ENCODE measurements at regions not wholly inside any gene's neighbourhood (a gene's known extent, or its start where the extent isn't known, plus 50 kb on each side); places are given as distances from the start of the nearest gene placed in this dataset.

GRCh38 chr1:244974106-244974505, 109.8 kb upstream of the HNRNPU start:
- no peak for DNase-seq (ENCODE audit: low read depth in 2 of 2)

- peak in 1 of 2 donors; percentile 46 for DNase-seq (ENCODE audit: low read depth in 2 of 2)
Observed at GRCh38 chr1:244971552-244972216, 107.3 kb upstream of the HNRNPU start.

GRCh38 chr1:244970744-244971551, 106.6 kb upstream of the HNRNPU start:
- DNase-seq (ENCODE audit: low read depth in 2 of 2) = peak; percentile 87 to 96

GRCh38 chr1:244970236-244970743, 105.9 kb upstream of the HNRNPU start:
- peak in 1 of 2 donors; percentile 49 for DNase-seq (ENCODE audit: low read depth in 2 of 2)

GRCh38 chr1:244969355-244970235, 105.3 kb upstream of the HNRNPU start:
- DNase-seq (ENCODE audit: low read depth in 2 of 2) = peak; percentile 98 to 99

GRCh38 chr1:244968881-244969280, 104.5 kb upstream of the HNRNPU start:
- no peak for DNase-seq (ENCODE audit: low read depth in 2 of 2)

- peak; percentile 46 to 70 for DNase-seq (ENCODE audit: low read depth in 2 of 2)
Observed at GRCh38 chr1:244968471-244968871, 104.1 kb upstream of the HNRNPU start.

GRCh38 chr1:244967159-244967558, 102.8 kb upstream of the HNRNPU start:
- DNase-seq (ENCODE audit: low read depth in 2 of 2) = no peak

- DNase-seq (ENCODE audit: low read depth in 2 of 2) = no peak
Observed at GRCh38 chr1:244965185-244966030, 101.1 kb upstream of the HNRNPU start.

- DNase-seq (ENCODE audit: low read depth in 2 of 2) = peak in 1 of 2 donors; percentile 63
Observed at GRCh38 chr1:244964112-244964971, 100.0 kb upstream of the HNRNPU start.

GRCh38 chr1:244963231-244963826, 99.0 kb upstream of the HNRNPU start:
- peak in 1 of 2 donors; percentile 57 for DNase-seq (ENCODE audit: low read depth in 2 of 2)

GRCh38 chr1:244962130-244962529, 97.8 kb upstream of the HNRNPU start:
- DNase-seq (ENCODE audit: low read depth in 2 of 2) = peak in 1 of 2 donors; percentile 11

GRCh38 chr1:244960904-244961303, 96.6 kb upstream of the HNRNPU start:
- no peak for DNase-seq (ENCODE audit: low read depth in 2 of 2)

- no peak for DNase-seq (ENCODE audit: low read depth in 2 of 2)
Observed at GRCh38 chr1:244958593-244958992, 94.2 kb upstream of the HNRNPU start.

- DNase-seq (ENCODE audit: low read depth in 2 of 2) = peak in 1 of 2 donors; percentile 65
Observed at GRCh38 chr1:244957525-244957924, 93.2 kb upstream of the HNRNPU start.

GRCh38 chr1:244957122-244957521, 92.8 kb upstream of the HNRNPU start:
- no peak for DNase-seq (ENCODE audit: low read depth in 2 of 2)

- no peak for DNase-seq (ENCODE audit: low read depth in 2 of 2)
Observed at GRCh38 chr1:244955661-244956060, 91.3 kb upstream of the HNRNPU start.

- DNase-seq (ENCODE audit: low read depth in 2 of 2) = no peak
Observed at GRCh38 chr1:244954359-244954758, 90.0 kb upstream of the HNRNPU start.

- DNase-seq (ENCODE audit: low read depth in 2 of 2) = no peak
Observed at GRCh38 chr1:244953901-244954300, 89.6 kb upstream of the HNRNPU start.
